ENCODE measurements at regions not wholly inside any gene's neighbourhood (a gene's known extent, or its start where the extent isn't known, plus 50 kb on each side); places are given as distances from the start of the nearest gene placed in this dataset.

DNA sequence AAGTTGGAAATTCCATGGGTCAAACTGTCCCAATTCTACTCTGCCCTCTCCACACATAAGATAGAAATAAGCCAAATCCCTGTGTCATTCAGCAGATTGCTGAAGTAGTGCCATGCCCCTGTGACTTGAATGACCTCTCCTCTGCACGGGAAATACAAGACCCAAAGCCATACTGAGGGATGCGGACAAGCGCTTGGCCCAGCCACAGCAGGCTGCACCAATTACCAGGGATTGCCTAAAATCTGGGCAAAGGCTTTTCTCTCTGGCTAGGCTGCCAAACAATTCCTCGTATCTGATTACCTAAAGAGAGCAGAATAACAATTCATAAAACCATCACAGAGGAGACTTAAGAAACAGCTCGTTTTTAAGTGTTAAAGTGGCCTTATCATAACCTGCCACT is 421.8 kb upstream of the JARID2 start:
- TF ChIP-seq POLR2A (IDR thresholded peaks at IDR 0.05) = no peak
- TF ChIP-seq, protein P1, sequence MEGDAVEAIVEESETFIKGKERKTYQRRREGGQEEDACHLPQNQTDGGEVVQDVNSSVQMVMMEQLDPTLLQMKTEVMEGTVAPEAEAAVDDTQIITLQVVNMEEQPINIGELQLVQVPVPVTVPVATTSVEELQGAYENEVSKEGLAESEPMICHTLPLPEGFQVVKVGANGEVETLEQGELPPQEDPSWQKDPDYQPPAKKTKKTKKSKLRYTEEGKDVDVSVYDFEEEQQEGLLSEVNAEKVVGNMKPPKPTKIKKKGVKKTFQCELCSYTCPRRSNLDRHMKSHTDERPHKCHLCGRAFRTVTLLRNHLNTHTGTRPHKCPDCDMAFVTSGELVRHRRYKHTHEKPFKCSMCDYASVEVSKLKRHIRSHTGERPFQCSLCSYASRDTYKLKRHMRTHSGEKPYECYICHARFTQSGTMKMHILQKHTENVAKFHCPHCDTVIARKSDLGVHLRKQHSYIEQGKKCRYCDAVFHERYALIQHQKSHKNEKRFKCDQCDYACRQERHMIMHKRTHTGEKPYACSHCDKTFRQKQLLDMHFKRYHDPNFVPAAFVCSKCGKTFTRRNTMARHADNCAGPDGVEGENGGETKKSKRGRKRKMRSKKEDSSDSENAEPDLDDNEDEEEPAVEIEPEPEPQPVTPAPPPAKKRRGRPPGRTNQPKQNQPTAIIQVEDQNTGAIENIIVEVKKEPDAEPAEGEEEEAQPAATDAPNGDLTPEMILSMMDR (IDR thresholded peaks at IDR 0.05 in 4 of 5, conservative IDR thresholded peaks at IDR 0.05 in 1 of 5) = no peak
